ENCODE measurements at regions not wholly inside any gene's neighbourhood (a gene's known extent, or its start where the extent isn't known, plus 50 kb on each side); places are given as distances from the start of the nearest gene placed in this dataset.

- TF ChIP-seq, protein P1, sequence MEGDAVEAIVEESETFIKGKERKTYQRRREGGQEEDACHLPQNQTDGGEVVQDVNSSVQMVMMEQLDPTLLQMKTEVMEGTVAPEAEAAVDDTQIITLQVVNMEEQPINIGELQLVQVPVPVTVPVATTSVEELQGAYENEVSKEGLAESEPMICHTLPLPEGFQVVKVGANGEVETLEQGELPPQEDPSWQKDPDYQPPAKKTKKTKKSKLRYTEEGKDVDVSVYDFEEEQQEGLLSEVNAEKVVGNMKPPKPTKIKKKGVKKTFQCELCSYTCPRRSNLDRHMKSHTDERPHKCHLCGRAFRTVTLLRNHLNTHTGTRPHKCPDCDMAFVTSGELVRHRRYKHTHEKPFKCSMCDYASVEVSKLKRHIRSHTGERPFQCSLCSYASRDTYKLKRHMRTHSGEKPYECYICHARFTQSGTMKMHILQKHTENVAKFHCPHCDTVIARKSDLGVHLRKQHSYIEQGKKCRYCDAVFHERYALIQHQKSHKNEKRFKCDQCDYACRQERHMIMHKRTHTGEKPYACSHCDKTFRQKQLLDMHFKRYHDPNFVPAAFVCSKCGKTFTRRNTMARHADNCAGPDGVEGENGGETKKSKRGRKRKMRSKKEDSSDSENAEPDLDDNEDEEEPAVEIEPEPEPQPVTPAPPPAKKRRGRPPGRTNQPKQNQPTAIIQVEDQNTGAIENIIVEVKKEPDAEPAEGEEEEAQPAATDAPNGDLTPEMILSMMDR (IDR thresholded peaks at IDR 0.05): no peak
- TF ChIP-seq, protein P2, sequence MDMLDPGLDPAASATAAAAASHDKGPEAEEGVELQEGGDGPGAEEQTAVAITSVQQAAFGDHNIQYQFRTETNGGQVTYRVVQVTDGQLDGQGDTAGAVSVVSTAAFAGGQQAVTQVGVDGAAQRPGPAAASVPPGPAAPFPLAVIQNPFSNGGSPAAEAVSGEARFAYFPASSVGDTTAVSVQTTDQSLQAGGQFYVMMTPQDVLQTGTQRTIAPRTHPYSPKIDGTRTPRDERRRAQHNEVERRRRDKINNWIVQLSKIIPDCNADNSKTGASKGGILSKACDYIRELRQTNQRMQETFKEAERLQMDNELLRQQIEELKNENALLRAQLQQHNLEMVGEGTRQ (CRISPR knock-in tag; IDR thresholded peaks at IDR 0.05): no peak
- TF ChIP-seq TEAD1 (CRISPR knock-in tag; IDR thresholded peaks at IDR 0.05) (no peak), FOXP1 (CRISPR knock-in tag; IDR thresholded peaks at IDR 0.05; ENCODE audit: borderline replicate concordance) (no peak), NR1H2 (CRISPR knock-in tag; IDR thresholded peaks at IDR 0.05) (no peak), NR2C2 (CRISPR knock-in tag; IDR thresholded peaks at IDR 0.05) (no peak)
- TF ChIP-seq, protein P3, sequence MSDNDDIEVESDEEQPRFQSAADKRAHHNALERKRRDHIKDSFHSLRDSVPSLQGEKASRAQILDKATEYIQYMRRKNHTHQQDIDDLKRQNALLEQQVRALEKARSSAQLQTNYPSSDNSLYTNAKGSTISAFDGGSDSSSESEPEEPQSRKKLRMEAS (CRISPR knock-in tag; IDR thresholded peaks at IDR 0.05): no peak
These were observed 1118.7 kb upstream of the TMEM132C start for GRCh38 chr12:127148318-127148717.
